Stomach (tissue), 8 donors: ENCODE measurements at regions not wholly inside any gene's neighbourhood (a gene's known extent, or its start where the extent isn't known, plus 50 kb on each side); places are given as distances from the start of the nearest gene placed in this dataset.

ENCODE experiments used
- DNase-seq, 2 donors: peaks; one replicate each; pipeline versions ENCODE4 v3.0.0 to v3.0.0-alpha.2; 2013 to 2019
- H3K27ac ChIP-seq, 5 donors: fragments of 200-600 bp in 4 of 5; sonication (generic) in 4 of 5; one replicate each; pipeline ENCODE4 v1.5.1; 2013 to 2019; ENCODE audit warnings: mild to moderate bottlenecking in 1 of 5, moderate library complexity in 1 of 5
- H3K27me3 ChIP-seq, 3 donors: fragments of 200-600 bp; sonication (generic); one replicate each; pipeline ENCODE4 v1.5.1; 2017 to 2019; ENCODE audit warnings: mixed run types in 1 of 3
- H3K36me3 ChIP-seq, 4 donors: fragments of 200-600 bp; sonication (generic); 1 replicate in 3 of 4; 2 replicates in 1 of 4; pipeline ENCODE4 v1.5.1; 2016 to 2019
- H3K4me1 ChIP-seq, 4 donors: fragments of 200-600 bp; sonication (generic); one replicate each; pipeline ENCODE4 v1.5.1; 2016 to 2019
- H3K4me3 ChIP-seq, 4 donors: fragments of 200-600 bp; sonication (generic) in 3 of 4; one replicate each; pipeline ENCODE4 v1.5.1; 2016 to 2019; ENCODE audit warnings: mild to moderate bottlenecking in 1 of 4
- H3K9me3 ChIP-seq, 4 donors: fragments of 200-600 bp; sonication (generic); one replicate each; pipeline ENCODE4 v1.5.1; 2016 to 2019
- EP300 ChIP-seq: sonication (generic); formaldehyde crosslinking; IDR thresholded peaks from one replicate; pipeline ENCODE4 v1.6.1; 2017; ENCODE audit warnings: antibody characterized with exemption
- POLR2A ChIP-seq, 4 donors: fragments of 450-650 bp; IDR thresholded peaks; one replicate each; pipeline ENCODE4 v1.6.1; 2016; ENCODE audit warnings: antibody characterized with exemption in 4 of 4, control low read depth in 2 of 4, mild to moderate bottlenecking in 1 of 4, moderate library complexity in 1 of 4
- POLR2AphosphoS5 ChIP-seq, 3 donors: sonication (generic); formaldehyde crosslinking; IDR thresholded peaks; one replicate each; pipeline ENCODE4 v1.6.1; 2016; ENCODE audit warnings: antibody characterized with exemption in 3 of 3
- WGBS, 5 donors: extraction: QIAGEN DNeasy Blood & Tissue Kit in 3 of 5; methylation state at CpG; one replicate each; pipeline versions ENCODE4 v1.1.5 to v1.1.7; 2013 to 2018; 5-methylcytosine and 5-hydroxymethylcytosine counted together
- intact Hi-C: fragments of 100-400 bp; cut with DNase I; formaldehyde crosslinking; loops from one replicate; pipeline ENCODE4 v1.15.1; 2023; ENCODE audit warnings: low total_unique reads
- TF ChIP-seq, protein P1 (sequence below), 7 experiments: fragments of 450-650 bp in 4 of 7; fragments of 200-600 bp in 3 of 7; sonication (generic) in 3 of 7; IDR thresholded peaks; one replicate each; pipeline ENCODE4 v1.5.1; 2016 to 2019; ENCODE audit warnings: antibody characterized with exemption in 7 of 7, control low read depth in 2 of 7, mild to moderate bottlenecking in 1 of 7
- donor health status: healthy with polysubstance abuse.
- donor health status: Bipolar disorder and iron deficiency.
- donor health status: healthy.

GRCh38 chr11:134579724-134580609, 167.9 kb upstream of the B3GAT1 start:
- WGBS, 5 donors = 36 to 65% (median 41%) methylated on average over 16 of the region's 16 CpGs
- H3K36me3 ChIP-seq = no peaks in the 10 kb centered on the region
- peaks cover 0 to 16% (median 5%) of the 10 kb centered on the region in 4 donors for H3K4me1 ChIP-seq
- no peak overlapping the region for H3K27ac ChIP-seq
- intact Hi-C loops = no loop called here
- H3K27me3 ChIP-seq = peaks cover 0 to 55% (median 5%) of the 10 kb centered on the region in 3 donors
- no peaks in the 10 kb centered on the region for H3K9me3 ChIP-seq
- no peak overlapping the region for H3K4me3 ChIP-seq
- TF ChIP-seq, protein P1, sequence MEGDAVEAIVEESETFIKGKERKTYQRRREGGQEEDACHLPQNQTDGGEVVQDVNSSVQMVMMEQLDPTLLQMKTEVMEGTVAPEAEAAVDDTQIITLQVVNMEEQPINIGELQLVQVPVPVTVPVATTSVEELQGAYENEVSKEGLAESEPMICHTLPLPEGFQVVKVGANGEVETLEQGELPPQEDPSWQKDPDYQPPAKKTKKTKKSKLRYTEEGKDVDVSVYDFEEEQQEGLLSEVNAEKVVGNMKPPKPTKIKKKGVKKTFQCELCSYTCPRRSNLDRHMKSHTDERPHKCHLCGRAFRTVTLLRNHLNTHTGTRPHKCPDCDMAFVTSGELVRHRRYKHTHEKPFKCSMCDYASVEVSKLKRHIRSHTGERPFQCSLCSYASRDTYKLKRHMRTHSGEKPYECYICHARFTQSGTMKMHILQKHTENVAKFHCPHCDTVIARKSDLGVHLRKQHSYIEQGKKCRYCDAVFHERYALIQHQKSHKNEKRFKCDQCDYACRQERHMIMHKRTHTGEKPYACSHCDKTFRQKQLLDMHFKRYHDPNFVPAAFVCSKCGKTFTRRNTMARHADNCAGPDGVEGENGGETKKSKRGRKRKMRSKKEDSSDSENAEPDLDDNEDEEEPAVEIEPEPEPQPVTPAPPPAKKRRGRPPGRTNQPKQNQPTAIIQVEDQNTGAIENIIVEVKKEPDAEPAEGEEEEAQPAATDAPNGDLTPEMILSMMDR (IDR thresholded peaks at IDR 0.05) = no peak
- no peak for TF ChIP-seq POLR2A (IDR thresholded peaks at IDR 0.05)
- DNase-seq = peak; percentile 38 to 50

DNA sequence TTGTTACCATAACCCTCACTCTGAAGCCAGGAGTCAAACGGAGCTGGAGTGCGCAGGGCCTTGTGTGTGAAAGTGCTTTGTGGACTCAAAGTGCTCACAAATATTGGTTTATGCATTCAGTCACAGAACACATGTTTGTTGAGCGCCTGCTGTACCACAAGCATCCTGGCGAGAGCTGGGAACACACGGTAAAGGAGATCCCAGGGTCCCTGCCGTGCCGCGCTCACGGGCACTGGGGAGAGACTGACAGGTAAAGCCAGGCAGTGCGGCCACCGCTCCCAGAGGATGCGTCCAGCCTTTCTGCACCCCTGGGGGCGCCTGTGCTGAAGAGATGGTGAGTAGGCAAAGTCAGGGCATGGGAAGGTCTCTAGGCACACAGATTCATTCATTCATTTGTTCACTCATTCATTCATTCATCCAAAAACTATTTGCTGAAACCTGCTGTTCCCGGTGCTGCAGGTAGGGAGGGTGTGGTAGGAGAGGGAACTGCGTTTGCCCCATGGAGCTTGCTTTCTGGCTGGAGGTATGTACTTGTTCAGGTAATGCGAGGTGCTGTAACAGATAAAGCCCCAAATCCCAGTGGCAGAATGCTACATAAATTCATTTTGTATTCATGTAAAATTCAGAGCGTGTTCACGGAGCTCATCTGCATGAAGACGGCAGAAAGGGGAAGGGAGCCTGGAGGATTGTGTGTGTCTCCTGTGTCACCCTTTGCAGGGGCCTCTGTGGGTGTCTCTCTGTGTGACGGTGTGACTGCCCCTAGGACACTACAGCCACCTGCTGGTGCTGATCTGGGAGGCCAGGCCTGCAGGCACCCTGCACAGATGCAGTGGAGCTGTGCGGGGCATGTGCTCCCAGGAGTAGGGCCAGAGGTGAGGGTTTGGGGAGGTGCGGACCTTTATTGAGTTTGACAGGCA, 167.0 kb upstream of the B3GAT1 start:
- no peaks in the 10 kb centered on the region for H3K36me3 ChIP-seq
- no peak for DNase-seq
- no peak overlapping the region for H3K4me3 ChIP-seq
- peaks cover 0 to 55% (median 5%) of the 10 kb centered on the region in 3 donors for H3K27me3 ChIP-seq
- H3K27ac ChIP-seq = no peak overlapping the region
- WGBS, 5 donors = 63 to 80% (median 71%) methylated on average over 19 to 22 of the region's 22 CpGs
- H3K4me1 ChIP-seq = peaks cover 0 to 9% (median 3%) of the 10 kb centered on the region in 4 donors
- H3K9me3 ChIP-seq = no peaks in the 10 kb centered on the region
- intact Hi-C loops = no loop called here
- TF ChIP-seq, protein P1 (IDR thresholded peaks at IDR 0.05) = no peak
- TF ChIP-seq POLR2AphosphoS5 (IDR thresholded peaks at IDR 0.05) = no peak
- TF ChIP-seq POLR2A (IDR thresholded peaks at IDR 0.05) = no peak
- TF ChIP-seq EP300 = no peak

DNA sequence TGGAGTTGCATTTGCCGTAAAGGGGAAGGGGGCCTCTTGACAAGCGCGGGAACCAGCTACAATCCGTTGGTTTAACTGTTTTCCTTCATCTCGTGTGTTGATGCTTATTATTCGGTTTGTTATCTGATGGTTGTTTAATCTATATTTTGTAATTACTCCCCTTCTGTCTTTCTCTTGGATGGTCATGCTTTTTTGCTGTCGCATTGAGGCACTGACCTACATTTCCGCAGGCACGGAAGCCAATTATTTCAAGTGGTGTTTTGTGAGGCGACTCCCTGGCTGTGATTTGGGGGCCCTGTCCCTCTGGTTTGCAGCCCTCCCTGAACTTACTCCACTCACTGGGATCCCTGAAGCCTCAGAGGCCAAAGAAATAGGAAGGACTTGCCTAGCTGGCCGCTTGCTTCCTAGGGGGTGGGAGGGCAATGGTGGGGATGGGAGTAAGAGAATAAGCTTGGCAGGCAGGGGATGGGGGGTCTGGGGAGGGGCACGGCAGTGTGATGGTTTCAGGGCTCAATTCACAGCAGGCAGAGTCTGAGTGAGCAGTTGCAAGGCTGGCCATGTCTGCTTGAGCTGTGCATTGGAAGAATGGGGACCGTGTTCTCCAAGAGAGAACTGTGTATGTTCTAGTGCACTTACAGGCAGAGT, 165.8 kb upstream of the B3GAT1 start:
- H3K36me3 ChIP-seq = no peaks in the 10 kb centered on the region
- H3K4me1 ChIP-seq = peaks cover 0 to 19% (median 0%) of the 10 kb centered on the region in 4 donors
- no peak overlapping the region for H3K4me3 ChIP-seq
- 70 to 82% (median 79%) methylated on average over 13 of the region's 13 CpGs for WGBS, 5 donors
- intact Hi-C loops = no loop called here
- H3K27me3 ChIP-seq = peaks cover 0 to 55% (median 5%) of the 10 kb centered on the region in 3 donors
- no peak overlapping the region for H3K27ac ChIP-seq
- TF ChIP-seq EP300 (no peak), POLR2AphosphoS5 (IDR thresholded peaks at IDR 0.05) (no peak), POLR2A (IDR thresholded peaks at IDR 0.05) (no peak)
- TF ChIP-seq, protein P1 (IDR thresholded peaks at IDR 0.05) = no peak
- no peaks in the 10 kb centered on the region for H3K9me3 ChIP-seq
- no peak for DNase-seq

GRCh38 chr11:134576721-134577171, 164.7 kb upstream of the B3GAT1 start:
- H3K36me3 ChIP-seq = no peaks in the 10 kb centered on the region
- H3K27ac ChIP-seq = no peak overlapping the region
- 77 to 85% (median 79%) methylated on average over 5 to 8 of the region's 8 CpGs for WGBS, 5 donors
- DNase-seq = no peak
- intact Hi-C loops = no loop called here
- no peak overlapping the region for H3K4me3 ChIP-seq
- peaks cover 0 to 19% (median 0%) of the 10 kb centered on the region in 4 donors for H3K4me1 ChIP-seq
- peaks cover 0 to 51% (median 5%) of the 10 kb centered on the region in 3 donors for H3K27me3 ChIP-seq
- no peak for TF ChIP-seq POLR2A (IDR thresholded peaks at IDR 0.05)
- TF ChIP-seq, protein P1 (IDR thresholded peaks at IDR 0.05) = no peak
- no peaks in the 10 kb centered on the region for H3K9me3 ChIP-seq
